HG03558 (cell line): ENCODE measurements at regions not wholly inside any gene's neighbourhood (a gene's known extent, or its start where the extent isn't known, plus 50 kb on each side); places are given as distances from the start of the nearest gene placed in this dataset.
"Not testable (repeated sequence)": the region's sequence is repeated elsewhere in the genome, so short reads cannot be mapped to it uniquely, and the experiment has no call there.

Experiments used
- ATAC-seq: cut with Tn5 transposase; IDR thresholded peaks from one replicate; pipeline ENCODE4 v1.9.1; 2021; ENCODE audit warnings: moderate number of reproducible peaks; ENCODE audit not compliant: unreplicated experiment; ENCODE audit errors: extremely low read depth

- no peak for ATAC-seq
These were observed 157.2 kb upstream of the COX7C start for GRCh38 chr5:86460519-86460918.

GRCh38 chr5:86461169-86461956 lies 156.4 kb upstream of the COX7C start:
- ATAC-seq: no peak

- no peak for ATAC-seq
These were observed 154.4 kb upstream of the COX7C start for GRCh38 chr5:86463339-86463738.

- no peak for ATAC-seq
These were observed 152.5 kb upstream of the COX7C start for GRCh38 chr5:86465052-86465838.

- ATAC-seq: not testable (repeated sequence)
These were observed 151.0 kb upstream of the COX7C start for GRCh38 chr5:86466721-86467120.

- no peak for ATAC-seq
These were observed 135.7 kb upstream of the COX7C start for GRCh38 chr5:86482008-86482407.

- ATAC-seq: no peak
These were observed 124.0 kb upstream of the COX7C start for GRCh38 chr5:86493777-86494176.

- no peak for ATAC-seq
These were observed 116.8 kb upstream of the COX7C start for GRCh38 chr5:86500947-86501346.

GRCh38 chr5:86507574-86507973 lies 110.2 kb upstream of the COX7C start:
- ATAC-seq: no peak

DNA sequence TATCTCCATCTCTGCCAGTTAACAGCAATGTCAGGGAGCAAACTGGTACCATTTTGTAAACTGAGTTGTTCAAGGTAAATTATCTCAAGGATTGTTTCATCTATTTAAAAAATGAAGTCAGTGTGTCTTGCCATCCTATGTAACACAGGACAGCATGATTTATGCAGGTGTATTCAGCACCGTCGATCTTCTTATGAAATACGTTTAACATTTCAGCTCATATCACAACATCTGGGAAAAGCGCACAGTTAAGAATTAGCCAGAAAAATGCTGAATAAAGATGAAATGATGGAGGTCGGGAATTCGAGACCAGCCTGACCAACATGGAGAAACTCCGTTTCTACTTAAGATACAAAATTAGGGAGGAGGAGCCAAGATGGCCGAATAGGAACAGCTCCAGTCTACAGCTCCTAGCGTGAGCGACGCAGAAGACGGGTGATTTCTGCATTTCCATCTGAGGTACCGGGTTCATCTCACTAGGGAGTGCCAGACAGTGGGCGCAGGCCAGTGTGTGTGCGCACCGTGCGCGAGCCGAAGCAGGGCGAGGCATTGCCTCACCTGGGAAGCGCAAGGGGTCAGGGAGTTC lies 107.3 kb upstream of the COX7C start:
- not testable (repeated sequence) for ATAC-seq

DNA sequence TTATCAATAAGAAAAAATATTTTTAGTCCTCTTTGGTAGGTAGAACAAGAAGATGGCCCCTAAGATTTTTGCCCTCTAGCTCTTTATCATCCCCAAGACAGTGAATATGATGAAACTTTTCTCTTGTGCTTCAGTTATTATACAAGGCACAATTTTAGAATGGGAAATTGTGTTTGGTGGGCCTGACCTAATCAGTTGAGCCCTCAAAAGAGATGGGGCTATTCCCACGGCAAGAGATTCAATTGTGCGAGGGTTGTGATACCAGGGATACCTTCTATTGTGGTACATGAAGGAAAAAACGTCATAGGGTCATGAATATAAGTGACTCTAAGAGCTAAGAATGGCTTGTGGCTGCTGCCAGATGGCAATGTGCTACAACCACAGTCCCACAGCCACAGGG lies 94.0 kb upstream of the COX7C start:
- ATAC-seq: no peak

DNA sequence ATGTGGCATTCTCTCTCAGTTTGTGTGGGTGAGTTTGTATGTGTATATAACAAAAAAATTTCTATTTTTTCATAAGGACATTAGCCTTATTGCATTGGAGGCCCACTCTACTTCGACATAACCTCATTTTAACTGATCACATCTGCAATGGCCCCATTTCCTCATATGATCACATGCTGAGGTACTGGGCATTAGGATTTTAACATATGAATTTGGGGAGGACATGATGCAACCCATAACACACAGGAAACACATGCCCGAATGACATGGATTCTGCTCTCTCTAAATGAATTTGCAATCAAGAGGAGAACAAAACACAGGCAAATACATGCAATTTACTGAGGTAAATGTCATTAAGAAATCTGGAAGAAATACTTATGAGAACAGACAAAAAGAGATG lies 92.1 kb upstream of the COX7C start:
- no peak for ATAC-seq

DNA sequence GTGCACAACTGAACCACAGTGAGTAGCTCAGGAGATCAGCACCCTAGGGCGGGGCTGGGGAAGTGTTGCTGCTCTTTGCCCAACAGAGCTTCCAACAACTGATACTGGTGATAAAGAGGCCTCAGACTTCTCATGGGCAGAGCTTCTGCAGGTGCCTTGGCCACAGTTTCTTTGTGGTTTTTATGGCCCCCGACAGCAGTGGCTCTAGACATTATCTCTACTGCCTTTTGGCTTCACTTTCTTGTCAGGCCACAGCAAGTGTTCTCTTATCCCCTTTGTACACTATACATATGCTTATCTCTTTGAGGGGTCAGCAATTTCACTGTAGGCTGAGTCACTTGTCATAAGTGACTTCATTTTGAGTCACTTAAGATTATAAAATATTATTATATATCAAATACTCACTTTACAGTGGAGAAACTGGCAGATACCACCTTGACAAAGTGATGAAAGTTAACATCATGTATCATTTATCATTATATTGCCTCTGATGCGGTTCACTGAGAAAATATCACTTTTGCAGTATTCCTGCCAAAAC lies 90.9 kb upstream of the COX7C start:
- ATAC-seq: no peak

- no peak for ATAC-seq
These were observed 85.3 kb upstream of the COX7C start for GRCh38 chr5:86532429-86532828.

- ATAC-seq: no peak
These were observed 81.3 kb upstream of the COX7C start for GRCh38 chr5:86536396-86536795.

- ATAC-seq: no peak
These were observed 75.2 kb upstream of the COX7C start for GRCh38 chr5:86542532-86542931.

DNA sequence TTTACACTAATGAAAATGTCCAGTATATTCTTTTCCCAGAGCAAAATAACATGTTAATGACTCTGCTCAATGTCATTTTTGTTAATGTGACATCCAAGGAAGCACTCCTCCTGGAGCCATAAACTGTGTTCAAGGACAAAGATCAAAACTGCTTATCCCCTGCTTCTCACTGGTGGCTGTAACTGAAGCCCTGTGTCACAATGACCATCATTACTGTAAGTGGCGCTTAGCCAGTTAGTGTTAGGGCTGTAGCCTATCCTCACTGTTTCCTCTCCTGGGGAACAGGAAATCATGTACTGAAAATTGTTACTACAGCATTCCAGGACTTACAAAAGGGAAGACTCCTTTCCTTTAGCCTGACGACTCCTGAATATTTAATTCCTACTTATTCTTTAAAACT lies 71.7 kb upstream of the COX7C start:
- no peak for ATAC-seq

GRCh38 chr5:86546582-86546981 lies 71.2 kb upstream of the COX7C start:
- no peak for ATAC-seq

DNA sequence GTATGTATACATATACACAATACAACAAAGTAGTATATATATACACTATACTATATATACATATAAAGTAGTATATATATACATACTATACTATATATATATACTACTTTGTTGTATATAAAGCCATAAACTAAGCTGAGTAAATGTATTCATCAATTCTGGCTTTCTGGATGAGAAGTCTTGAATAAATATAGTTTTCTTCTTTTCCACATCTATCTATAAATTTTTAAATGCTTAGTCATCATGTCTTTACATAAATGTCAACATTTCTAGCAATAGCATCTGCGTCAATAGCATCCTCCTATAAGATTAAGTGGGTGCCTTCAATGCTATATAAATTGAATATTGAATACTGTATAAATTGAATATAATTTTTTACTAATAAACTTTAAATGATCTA lies 63.1 kb upstream of the COX7C start:
- no peak for ATAC-seq

GRCh38 chr5:86557920-86558319 lies 59.8 kb upstream of the COX7C start:
- no peak for ATAC-seq

DNA sequence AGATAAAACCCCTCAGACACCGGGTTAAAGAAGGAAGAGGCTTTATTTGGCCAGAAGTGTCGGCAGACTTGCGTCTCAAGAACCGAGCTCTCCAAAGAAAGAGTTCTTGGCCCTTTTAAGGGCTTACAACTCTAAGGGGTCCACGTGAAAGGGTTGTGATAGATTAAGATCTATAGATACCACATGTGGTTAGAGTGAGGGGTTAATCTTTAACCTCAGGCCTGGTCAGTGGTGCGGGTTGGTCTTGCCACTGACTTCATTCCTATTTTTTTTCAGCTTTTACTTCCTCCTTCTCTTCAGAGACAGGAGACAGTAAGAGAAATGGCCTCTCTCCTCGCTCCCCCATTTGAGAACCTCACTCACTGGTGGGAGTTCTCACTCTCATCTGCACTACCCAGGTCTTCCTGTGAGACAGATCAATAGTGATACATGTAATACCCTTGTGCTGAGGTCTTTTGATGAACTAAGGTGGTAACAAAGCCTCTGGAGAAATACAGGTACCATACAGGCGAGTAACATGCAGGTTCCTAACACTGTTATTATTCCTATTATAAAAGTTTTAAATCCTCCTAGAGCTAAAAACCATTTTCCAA lies 52.4 kb upstream of the COX7C start:
- ATAC-seq: no peak
